Suprapubic skin (tissue), 4 donors: ENCODE measurements at regions not wholly inside any gene's neighbourhood (a gene's known extent, or its start where the extent isn't known, plus 50 kb on each side); places are given as distances from the start of the nearest gene placed in this dataset.

ENCODE experiments used
- DNase-seq, 2 donors: peaks; one replicate each; pipeline ENCODE4 v3.0.0-alpha.2; 2019; ENCODE audit warnings: low spot score in 2 of 2
- H3K27ac ChIP-seq: fragments of 200-600 bp; sonication (generic); one replicate; pipeline ENCODE4 v1.5.1; 2019
- H3K27me3 ChIP-seq: fragments of 200-600 bp; sonication (generic); one replicate; pipeline ENCODE4 v1.5.1; 2019
- H3K36me3 ChIP-seq: fragments of 200-600 bp; sonication (generic); one replicate; pipeline ENCODE4 v1.5.1; 2019
- H3K4me1 ChIP-seq: fragments of 200-600 bp; sonication (generic); one replicate; pipeline ENCODE4 v1.5.1; 2019
- H3K4me3 ChIP-seq: fragments of 200-600 bp; sonication (generic); one replicate; pipeline ENCODE4 v1.5.1; 2019; ENCODE audit warnings: mild to moderate bottlenecking
- H3K9me3 ChIP-seq: fragments of 200-600 bp; sonication (generic); one replicate; pipeline ENCODE4 v1.5.1; 2019
- CTCF ChIP-seq, 2 donors: fragments of 200-600 bp in 1 of 2; fragments of 450-650 bp in 1 of 2; sonication (generic) in 1 of 2; IDR thresholded peaks; one replicate each; pipeline ENCODE4 v1.5.1; 2016 to 2019; ENCODE audit warnings: antibody characterized with exemption in 2 of 2, mild to moderate bottlenecking in 1 of 2, moderate library complexity in 1 of 2
- EP300 ChIP-seq: sonication (generic); formaldehyde crosslinking; IDR thresholded peaks from one replicate; pipeline ENCODE4 v1.6.1; 2017; ENCODE audit warnings: antibody characterized with exemption
- POLR2A ChIP-seq, 2 donors: fragments of 450-650 bp; IDR thresholded peaks; one replicate each; pipeline ENCODE4 v1.6.1; 2017; ENCODE audit warnings: antibody characterized with exemption in 2 of 2, mild to moderate bottlenecking in 2 of 2, moderate library complexity in 2 of 2
- POLR2AphosphoS5 ChIP-seq, 3 donors: sonication (generic); formaldehyde crosslinking; IDR thresholded peaks; one replicate each; pipeline ENCODE4 v1.6.1; 2017; ENCODE audit warnings: antibody characterized with exemption in 3 of 3
- WGBS: methylation state at CpG from one replicate; pipeline ENCODE4 v1.1.5; 2018; 5-methylcytosine and 5-hydroxymethylcytosine counted together

- no peak for TF ChIP-seq POLR2A (IDR thresholded peaks at IDR 0.05)
- no peak for TF ChIP-seq POLR2AphosphoS5 (IDR thresholded peaks at IDR 0.05)
- TF ChIP-seq CTCF (IDR thresholded peaks at IDR 0.05): no peak
- TF ChIP-seq EP300: no peak
- no peak overlapping the region for H3K27ac ChIP-seq
- H3K4me1 ChIP-seq: no peaks in the 10 kb centered on the region
- no peaks in the 10 kb centered on the region for H3K36me3 ChIP-seq
- DNase-seq: no peak
- H3K27me3 ChIP-seq: no peaks in the 10 kb centered on the region
- H3K4me3 ChIP-seq: no peak overlapping the region
- 40% methylated on average over 4 of the region's 4 CpGs for WGBS
- no peaks in the 10 kb centered on the region for H3K9me3 ChIP-seq
Observed at GRCh38 chrX:16464369-16464768, 185.6 kb upstream of the S100G start.

GRCh38 chrX:16465081-16465876, 184.7 kb upstream of the S100G start:
- Histone ChIP-seq H3K9me3 (no peaks in the 10 kb centered on the region), H3K36me3 (no peaks in the 10 kb centered on the region), H3K4me3 (no peak overlapping the region), H3K27ac (no peak overlapping the region), H3K4me1 (no peaks in the 10 kb centered on the region), H3K27me3 (no peaks in the 10 kb centered on the region)
- TF ChIP-seq CTCF (IDR thresholded peaks at IDR 0.05): no peak
- no peak for TF ChIP-seq POLR2A (IDR thresholded peaks at IDR 0.05)
- 75% methylated on average over 5 of the region's 5 CpGs for WGBS
- DNase-seq: no peak

- Histone ChIP-seq H3K27me3 (no peaks in the 10 kb centered on the region), H3K4me3 (no peak overlapping the region), H3K4me1 (no peaks in the 10 kb centered on the region), H3K27ac (no peak overlapping the region), H3K9me3 (no peaks in the 10 kb centered on the region), H3K36me3 (no peaks in the 10 kb centered on the region)
- WGBS: 70% methylated on average over 7 of the region's 7 CpGs
- no peak for TF ChIP-seq POLR2A (IDR thresholded peaks at IDR 0.05)
- TF ChIP-seq CTCF (IDR thresholded peaks at IDR 0.05): no peak
- no peak for TF ChIP-seq POLR2AphosphoS5 (IDR thresholded peaks at IDR 0.05)
- no peak for TF ChIP-seq EP300
- DNase-seq: no peak
Observed at GRCh38 chrX:16466640-16467432, 183.1 kb upstream of the S100G start.

- no peak for DNase-seq
Observed at GRCh38 chrX:16469870-16470269, 180.1 kb upstream of the S100G start.

More at GRCh38 chrX:16469870-16470269, 180.1 kb upstream of the S100G start:
- H3K27ac ChIP-seq: no peak overlapping the region
- no peaks in the 10 kb centered on the region for H3K9me3 ChIP-seq
- no peak overlapping the region for H3K4me3 ChIP-seq
- TF ChIP-seq POLR2A (IDR thresholded peaks at IDR 0.05) (no peak), EP300 (no peak), CTCF (IDR thresholded peaks at IDR 0.05) (no peak), POLR2AphosphoS5 (IDR thresholded peaks at IDR 0.05) (no peak)
- H3K4me1 ChIP-seq: no peaks in the 10 kb centered on the region
- no peaks in the 10 kb centered on the region for H3K36me3 ChIP-seq
- H3K27me3 ChIP-seq: no peaks in the 10 kb centered on the region
- WGBS: 79% methylated on average over 5 of the region's 5 CpGs
